ENCODE measurements at regions not wholly inside any gene's neighbourhood (a gene's known extent, or its start where the extent isn't known, plus 50 kb on each side); places are given as distances from the start of the nearest gene placed in this dataset.
"Not testable (repeated sequence)": the region's sequence is repeated elsewhere in the genome, so short reads cannot be mapped to it uniquely, and the experiment has no call there.

DNA sequence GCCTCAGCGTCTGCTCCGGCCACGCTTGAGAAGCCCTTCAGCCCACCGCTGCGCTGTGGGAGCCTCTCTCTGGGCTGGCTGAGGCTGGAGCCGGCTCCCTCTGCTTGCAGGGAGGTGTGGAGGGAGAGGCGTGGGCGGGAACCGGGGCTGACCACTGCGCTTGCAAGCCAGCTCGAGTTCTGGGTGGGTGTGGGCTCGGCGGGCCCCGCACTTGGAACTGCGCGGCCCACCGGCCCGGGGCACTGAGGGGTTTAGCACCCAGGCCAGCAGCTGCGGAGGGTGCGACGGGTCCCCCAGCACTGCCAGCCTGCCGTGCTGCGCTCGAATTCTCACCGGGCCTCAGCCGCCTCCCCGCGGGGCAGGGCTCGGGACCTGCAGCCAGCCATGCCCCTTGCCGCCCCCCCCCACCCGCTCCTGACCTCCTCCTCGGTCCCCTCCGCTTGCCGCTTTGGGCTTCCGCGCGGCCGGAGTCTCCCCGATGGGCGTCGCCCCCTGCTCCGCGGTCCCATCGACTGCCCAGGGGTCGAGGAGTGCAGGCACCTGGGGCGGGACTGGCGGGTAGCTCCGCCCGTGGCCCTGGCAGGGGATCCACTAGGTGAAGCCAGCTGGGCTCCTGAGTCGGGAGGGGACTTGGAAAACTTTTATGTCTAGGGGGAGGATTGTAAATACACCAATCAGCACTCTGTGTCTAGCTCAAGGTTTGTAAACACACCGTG lies 106.7 kb downstream of the RAP2B start:
- DNase-seq, result no peak

DNA sequence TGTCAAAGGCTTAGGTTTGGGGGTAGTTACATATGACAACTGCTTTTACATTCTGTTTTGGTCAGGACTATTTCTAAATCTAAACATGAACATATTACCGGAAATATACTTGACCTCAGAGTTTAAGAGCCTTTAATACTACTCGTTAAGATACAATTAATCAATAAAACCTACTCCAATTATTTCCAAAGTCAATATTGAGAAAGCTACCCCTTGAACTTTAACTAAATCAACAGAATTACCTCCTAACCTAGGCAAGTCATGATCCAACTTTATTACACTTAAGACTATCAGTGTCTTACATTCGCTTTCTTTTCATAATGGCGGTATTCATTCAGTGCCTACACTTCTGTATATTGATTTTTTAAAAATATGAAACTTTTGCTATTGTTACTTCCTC lies 107.7 kb downstream of the RAP2B start:
- no peak for DNase-seq

GRCh38 chr3:153273217-153273616 lies 111.2 kb downstream of the RAP2B start:
- DNase-seq, result no peak

DNA sequence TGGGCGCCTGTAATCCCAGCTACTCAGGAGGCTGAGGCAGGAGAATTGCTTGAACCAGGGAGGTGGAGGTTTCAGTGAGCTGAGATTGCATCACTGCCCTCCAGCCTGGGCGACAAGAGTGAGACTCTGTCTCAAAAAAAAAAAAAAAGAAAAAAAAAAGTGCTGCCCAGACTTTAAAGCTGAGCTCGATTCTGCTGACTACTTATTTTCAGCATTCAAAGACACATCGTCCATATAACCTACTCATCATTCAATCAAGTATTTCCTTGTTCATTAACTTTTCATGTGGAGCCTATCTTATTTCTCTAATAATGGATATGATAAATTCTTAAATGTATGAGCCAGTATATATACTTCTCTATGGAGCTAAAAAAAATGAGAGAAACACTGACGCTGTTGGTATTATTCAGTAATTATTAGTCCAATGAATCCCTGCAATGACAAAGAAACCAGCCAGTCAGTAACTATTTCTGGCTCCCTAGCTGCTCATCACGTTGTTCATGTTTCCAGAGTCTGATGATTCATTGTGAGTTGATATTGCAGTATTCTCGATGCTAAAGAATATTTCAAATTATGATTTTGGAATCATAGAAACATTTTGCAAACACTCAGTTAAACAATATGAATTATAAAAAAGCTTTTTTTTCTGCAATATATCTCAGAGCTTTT lies 111.9 kb downstream of the RAP2B start:
- DNase-seq, result no peak

DNA sequence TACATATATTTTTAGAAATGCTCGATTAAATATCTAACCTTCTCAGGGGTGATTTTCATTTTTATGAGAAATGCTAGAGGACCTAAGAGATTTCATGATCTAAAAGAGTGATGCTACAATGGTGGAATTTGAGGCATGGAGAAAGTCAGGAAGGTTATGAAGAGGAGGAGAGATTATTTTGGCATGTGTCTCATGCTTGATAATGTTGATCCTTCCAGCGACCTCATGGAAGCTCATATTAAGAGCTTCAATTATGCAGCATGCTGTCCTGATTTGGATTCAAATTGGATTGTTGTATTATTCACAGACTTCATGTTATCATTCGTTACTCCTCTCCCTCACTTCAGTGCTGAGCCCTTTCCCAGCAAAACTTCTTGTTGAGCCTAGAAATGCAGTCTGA lies 112.5 kb downstream of the RAP2B start:
- no peak for DNase-seq

- DNase-seq, result no peak
These were observed 113.5 kb downstream of the RAP2B start for GRCh38 chr3:153275514-153275913.

GRCh38 chr3:153277029-153277428 lies 115.0 kb downstream of the RAP2B start:
- DNase-seq, result no peak

DNA sequence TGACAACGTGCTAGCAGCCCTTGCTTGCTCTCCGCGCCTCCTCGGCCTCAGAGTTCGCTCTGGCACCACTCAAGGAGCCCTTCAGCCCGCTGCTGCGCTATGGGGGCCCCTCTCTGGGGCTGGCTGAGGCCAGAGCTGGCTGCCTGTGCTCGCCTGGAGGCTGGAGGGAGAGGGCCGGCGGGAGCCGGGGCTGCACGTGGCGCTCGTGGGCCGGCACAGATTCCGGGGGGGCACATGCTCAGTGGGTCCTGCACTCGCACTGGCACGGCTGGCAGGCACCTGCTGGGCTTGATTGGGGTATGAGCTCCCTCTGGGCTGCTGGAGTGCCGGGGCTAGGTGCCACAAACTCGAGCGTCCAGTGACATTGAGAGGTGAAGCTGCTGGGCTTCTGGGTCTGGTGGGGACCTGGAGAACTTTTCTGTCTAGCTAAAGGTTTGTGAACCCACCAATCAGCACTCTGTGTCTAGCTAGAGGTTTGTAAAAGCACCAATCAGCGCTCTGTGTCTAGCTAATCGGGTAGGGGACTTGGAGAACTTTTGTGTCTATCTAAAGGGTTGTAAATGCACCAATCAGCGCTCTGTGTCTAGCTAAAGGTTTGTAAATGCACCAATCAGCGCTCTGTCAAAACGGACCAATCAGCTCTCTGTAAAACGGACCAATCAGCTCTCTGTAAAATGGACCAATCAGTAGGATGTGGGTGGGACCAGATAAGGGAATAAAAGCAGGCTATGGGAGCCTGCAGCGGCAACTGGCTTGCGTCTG lies 119.4 kb downstream of the RAP2B start:
- not testable (repeated sequence) for DNase-seq

GRCh38 chr3:153282355-153282754 lies 120.3 kb downstream of the RAP2B start:
- no peak for DNase-seq

DNA sequence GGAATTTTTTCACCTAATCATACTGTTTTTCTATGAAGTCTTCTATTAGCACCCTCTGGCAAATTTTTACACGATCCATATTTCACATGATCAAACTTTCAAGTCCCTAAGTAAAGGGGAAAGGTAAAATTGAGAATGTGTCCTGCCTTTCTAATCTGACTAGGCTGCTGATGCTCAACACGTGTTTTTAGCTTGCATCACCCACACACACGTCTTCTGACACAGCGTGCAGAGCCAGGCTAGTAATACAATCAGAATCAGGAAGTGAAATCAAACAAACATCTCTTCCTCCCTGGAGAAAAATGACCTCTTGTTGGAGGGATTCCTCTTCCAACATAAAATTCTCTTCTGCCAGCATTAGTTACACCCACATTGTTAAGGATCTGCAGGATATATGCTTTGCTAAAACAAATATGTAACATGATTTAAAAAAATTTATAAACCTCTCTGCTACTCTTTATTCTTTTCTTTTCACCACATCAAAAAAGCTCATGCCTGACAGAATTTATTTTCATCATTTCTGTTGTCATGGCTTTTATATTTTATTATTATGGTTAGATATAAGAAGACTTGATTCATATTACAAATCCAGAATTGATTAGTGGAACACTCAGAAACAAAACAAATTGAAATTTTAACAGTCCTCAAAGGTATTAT lies 122.4 kb downstream of the RAP2B start:
- DNase-seq, result no peak

DNA sequence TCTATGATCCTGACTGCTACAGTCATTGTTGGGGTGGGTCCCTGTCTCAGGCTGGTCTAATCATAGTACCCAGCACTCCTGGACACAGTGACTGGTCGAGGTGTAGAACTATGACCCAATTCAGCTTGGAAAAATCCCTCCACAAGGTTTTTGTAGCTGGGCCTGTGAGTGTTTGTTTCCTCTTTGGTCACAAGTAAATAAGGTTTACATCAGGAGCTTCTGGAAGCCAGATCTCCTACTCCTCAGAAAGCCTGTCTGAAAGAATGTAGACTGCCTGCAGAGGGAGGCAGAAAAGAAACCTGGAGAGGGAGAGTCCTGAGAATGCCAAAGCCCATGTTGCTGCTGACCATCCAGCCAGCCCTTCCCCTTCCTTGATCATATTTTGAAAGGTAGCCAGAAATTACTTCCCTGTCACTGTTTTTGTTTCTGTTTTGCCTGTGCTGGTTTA lies 123.2 kb downstream of the RAP2B start:
- no peak for DNase-seq

GRCh38 chr3:153285982-153286381 lies 124.0 kb downstream of the RAP2B start:
- no peak for DNase-seq

DNA sequence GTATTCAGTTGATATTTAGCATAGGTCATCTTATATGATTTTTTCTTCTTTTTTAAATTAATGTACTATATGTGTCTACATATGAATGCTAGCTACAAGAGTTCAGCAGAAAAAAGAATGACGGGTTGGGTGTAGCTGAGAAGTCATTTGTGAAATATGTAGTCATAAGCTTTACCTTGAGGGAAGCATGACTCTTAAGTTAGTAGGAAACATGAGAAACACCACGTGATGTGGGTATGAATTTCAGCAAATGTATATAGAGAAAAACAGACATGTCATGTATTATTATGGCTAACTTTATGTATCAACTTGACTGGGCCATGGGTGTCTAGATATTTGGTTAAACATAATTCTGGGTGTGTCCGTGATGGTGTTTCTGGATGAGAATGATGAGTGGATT lies 125.0 kb downstream of the RAP2B start:
- no peak for DNase-seq

DNA sequence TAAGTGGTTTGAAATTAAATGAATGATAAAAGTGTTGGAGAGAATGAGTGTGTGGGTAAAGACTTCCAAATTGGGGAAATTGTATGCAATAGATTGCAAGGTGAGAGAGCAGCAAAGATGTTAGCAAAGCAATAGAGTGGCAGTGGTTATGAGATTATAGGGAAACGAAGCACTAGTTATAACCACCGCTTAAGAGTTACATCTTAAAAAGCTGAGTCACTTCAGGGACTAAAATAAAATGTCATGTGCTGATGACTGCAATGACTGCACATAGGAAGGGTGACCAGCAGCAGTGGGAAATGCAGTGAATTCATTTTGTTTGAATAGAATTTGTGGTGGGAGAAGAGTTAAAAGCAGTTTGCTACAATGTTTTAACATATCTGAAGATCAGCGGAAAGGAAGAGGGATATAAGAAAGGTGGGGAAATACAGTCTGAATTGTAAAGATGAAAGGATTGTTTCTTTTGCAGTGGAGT lies 127.3 kb downstream of the RAP2B start:
- no peak for DNase-seq

DNA sequence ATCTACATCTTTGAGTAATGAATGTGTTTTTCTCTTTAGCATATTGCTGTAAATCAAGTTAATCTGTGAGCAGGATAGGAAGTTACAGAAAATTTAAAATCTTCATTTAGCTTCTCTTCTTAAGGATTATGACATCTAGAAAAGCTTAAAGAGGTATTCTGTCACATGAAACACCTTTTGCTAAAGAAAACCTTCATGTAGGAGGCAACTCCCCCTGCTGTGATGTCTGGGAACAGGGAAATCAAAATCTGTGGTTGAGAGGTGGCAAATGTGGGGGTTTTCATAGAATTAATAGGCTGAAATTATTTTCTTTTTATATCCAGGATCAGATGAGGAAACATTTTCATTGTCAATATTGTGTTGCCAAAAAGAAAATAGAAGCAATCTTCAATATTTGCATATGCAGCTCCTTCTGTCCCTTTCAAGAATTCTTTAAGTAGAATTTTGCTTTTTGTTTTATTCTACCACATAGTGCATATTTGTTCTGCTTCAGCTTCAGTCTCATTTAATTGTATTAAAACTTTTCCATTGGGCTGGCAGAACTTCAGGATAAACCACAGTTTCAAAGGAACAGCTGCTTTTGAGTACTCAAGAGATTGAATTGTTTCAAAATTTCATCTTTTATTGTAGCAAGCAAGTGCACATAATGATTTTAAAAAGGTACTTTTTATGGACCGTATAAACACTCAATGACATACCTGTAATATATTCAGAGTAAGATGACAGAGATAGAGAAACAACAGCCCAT lies 128.4 kb downstream of the RAP2B start:
- no peak for DNase-seq

DNA sequence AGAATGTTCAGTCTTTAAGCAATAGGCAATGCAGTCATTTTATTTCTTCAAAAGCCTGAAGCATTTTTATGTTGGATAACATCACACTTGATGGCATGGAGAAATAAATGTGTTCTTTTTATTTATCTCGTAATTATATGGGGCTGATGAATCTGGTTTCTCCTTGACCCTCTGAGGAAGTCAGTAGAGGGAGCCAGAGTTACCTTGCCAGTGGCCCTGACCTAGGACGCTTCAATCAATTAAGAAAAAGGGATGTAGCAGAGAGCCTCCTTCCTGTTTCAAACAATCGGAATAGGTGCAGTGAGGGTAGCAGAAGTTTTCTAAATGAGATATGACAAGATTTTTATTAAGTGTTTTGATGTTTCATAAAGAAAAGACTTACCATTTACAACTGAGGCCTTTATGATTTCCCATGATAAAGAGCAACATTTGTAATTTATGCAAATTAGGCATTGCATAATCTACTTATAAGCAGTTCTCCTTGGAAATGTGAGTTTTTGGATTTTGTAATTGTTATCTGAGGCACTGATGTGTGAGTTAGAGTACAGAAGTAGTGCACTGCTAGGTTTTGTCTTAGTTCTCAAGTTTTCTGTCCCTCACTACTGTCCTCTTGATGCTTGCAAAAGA lies 129.1 kb downstream of the RAP2B start:
- DNase-seq, result peak in 1 of 2 experiments; percentile 9

- DNase-seq, result no peak
These were observed 131.2 kb downstream of the RAP2B start for GRCh38 chr3:153293265-153293664.

GRCh38 chr3:153295901-153296300 lies 133.9 kb downstream of the RAP2B start:
- no peak for DNase-seq

DNA sequence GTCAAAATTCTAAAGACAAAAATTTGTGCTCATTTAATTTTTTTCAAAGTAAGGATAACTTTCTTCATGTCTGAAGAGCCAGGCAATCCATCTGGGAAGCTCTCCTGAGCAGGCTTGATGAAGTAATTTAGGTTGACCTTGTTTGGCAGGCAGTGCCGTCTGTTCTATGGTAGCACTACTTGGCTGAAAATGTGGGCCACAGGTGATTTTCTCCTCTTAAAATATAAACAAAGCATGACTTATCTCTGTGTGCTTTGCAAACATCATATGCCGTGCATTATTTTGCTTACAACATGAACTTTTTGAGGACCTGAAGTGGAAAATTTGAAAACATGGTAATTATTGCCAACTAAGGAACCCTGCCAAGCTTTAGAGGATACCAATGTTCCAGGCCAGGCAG lies 143.2 kb downstream of the RAP2B start:
- no peak for DNase-seq

- no peak for DNase-seq
These were observed 149.5 kb downstream of the RAP2B start for GRCh38 chr3:153311541-153311940.

DNA sequence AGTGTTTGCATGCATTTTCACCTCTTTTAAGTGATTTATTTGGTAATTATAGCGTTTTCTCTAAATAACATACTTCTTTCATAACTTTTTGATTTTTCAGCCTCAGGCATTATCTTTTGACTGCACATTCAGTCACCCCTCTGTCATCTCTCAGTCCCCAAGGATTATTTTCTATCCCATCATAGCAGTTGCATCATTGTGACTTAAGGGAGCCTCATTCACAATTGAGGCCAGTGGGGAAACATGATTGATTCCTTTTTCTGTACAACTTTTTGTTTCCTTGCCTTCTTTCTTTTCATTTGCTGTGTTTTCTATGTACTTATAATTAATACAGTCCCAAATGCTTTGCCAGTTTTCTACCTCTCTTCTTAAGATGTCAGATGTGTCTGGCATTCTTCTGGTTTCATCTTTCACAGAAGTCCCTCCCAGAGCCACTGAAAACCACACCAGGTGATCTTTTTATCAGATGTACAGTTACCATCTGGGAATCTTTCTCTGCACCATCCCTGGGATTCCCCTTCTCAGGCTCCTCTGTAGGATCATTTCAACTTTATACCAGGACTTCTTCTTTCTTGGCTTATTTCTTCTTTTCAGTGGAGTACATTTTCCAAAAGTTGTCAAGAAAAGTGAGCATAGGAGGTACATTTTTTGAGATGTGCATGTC lies 151.4 kb downstream of the RAP2B start:
- DNase-seq, result no peak
